Panc1 (cell line): ENCODE measurements at regions not wholly inside any gene's neighbourhood (a gene's known extent, or its start where the extent isn't known, plus 50 kb on each side); places are given as distances from the start of the nearest gene placed in this dataset.

Experiments used
- ATAC-seq: fragments of 200-7000 bp; cut with Tn5 transposase; 2 replicates; pipeline ENCODE4 v1.9.1; 2020; ENCODE audit warnings: mild to moderate bottlenecking, moderate library complexity
- BruUV-seq: library from RNA; stranded (reverse); fragments of 400-500 nt; replicated peaks from 2 replicates; lab custom pipeline; 2021; lab: Mats Ljungman, UMichigan
- CTCF ChIA-PET: fragments of 300-600 bp; sonication (Branson Sonifier 250); formaldehyde crosslinking; loops from one replicate; lab custom pipeline; 2022; ENCODE audit warnings: antibody characterized with exemption; lab: Charles Lee
- POLR2A ChIA-PET: fragments of 300-600 bp; sonication (Branson Sonifier 250); formaldehyde crosslinking; loops from one replicate; lab custom pipeline; 2022; ENCODE audit warnings: antibody characterized with exemption; lab: Charles Lee
- DNase-seq: peaks from one replicate; pipeline ENCODE4 v3.0.0-alpha.2; 2010; ENCODE audit warnings: low read depth, low spot score
- H3K27ac ChIP-seq: 2 replicates; pipeline ENCODE4 v1.5.1; 2011; ENCODE audit warnings: mild to moderate bottlenecking, low read length, inconsistent platforms
- H3K27me3 ChIP-seq: fragments of 200-500 bp; sonication (Bioruptor generic); 2 replicates; pipeline ENCODE4 v1.6.0; 2014; ENCODE audit warnings: low read length, inconsistent platforms; ENCODE audit not compliant: control insufficient read depth, insufficient read depth
- H3K36me3 ChIP-seq: fragments of 200-500 bp; sonication (Bioruptor generic); 2 replicates; pipeline ENCODE4 v1.5.1; 2014; ENCODE audit warnings: inconsistent platforms, mild to moderate bottlenecking, low read length, moderate library complexity; ENCODE audit not compliant: control insufficient read depth, insufficient read depth
- H3K4me1 ChIP-seq: 2 replicates; pipeline ENCODE4 v1.5.1; 2011; ENCODE audit warnings: inconsistent platforms, mild to moderate bottlenecking, low read length, moderate library complexity; ENCODE audit not compliant: control insufficient read depth, insufficient read depth
- H3K4me3 ChIP-seq, 2 experiments: 2 replicates each; pipeline ENCODE4 v1.5.1; 2011 to 2012; ENCODE audit warnings: low read depth in 2 of 2, low read length in 2 of 2, mild to moderate bottlenecking in 2 of 2, inconsistent platforms in 1 of 2, moderate library complexity in 1 of 2
- H3K9me3 ChIP-seq: fragments of 200-500 bp; sonication (Bioruptor generic); 2 replicates; pipeline ENCODE4 v1.5.1; 2014; ENCODE audit warnings: low read depth, mild to moderate bottlenecking, inconsistent platforms, low read length, moderate library complexity; ENCODE audit not compliant: control insufficient read depth, insufficient read depth
- POLR2AphosphoS5 ChIP-seq: IDR thresholded peaks from 2 replicates; pipeline ENCODE4 v1.6.1; 2012; ENCODE audit warnings: mild to moderate bottlenecking, low read depth, low read length, moderate library complexity
- SIN3A ChIP-seq: IDR thresholded peaks from 2 replicates; pipeline ENCODE4 v1.6.1; 2012; ENCODE audit warnings: low read depth, mild to moderate bottlenecking, low read length, moderate library complexity, borderline replicate concordance; ENCODE audit not compliant: insufficient read depth
- TCF7L2 ChIP-seq: IDR thresholded peaks from 2 replicates; pipeline ENCODE4 v1.6.1; 2011; ENCODE audit warnings: mild to moderate bottlenecking, low read depth, low read length, inconsistent platforms
- in situ Hi-C: cut with HindIII; loops from 2 replicates; pipeline ENCODE4 v1.10.0; 2016; ENCODE audit warnings: low sequenced_read_pairs, low pct_unique_long_range_greater_than_20kb
- intact Hi-C: fragments of 100-400 bp; cut with micrococcal nuclease; formaldehyde crosslinking; loops from one replicate; pipeline ENCODE4 v1.10.0; 2022; ENCODE audit not compliant: unreplicated experiment
- TF ChIP-seq, protein P1 (sequence below): fragments of 450-650 bp; IDR thresholded peaks from 2 replicates; pipeline ENCODE4 v1.5.1; 2017; ENCODE audit warnings: mild to moderate bottlenecking
- TF ChIP-seq, protein P2 (sequence below), 2 experiments: IDR thresholded peaks; 2 replicates each; pipeline ENCODE4 v1.6.1; 2011 to 2012; ENCODE audit warnings: low read depth in 2 of 2, control low read depth in 1 of 2, low read length in 1 of 2, mild to moderate bottlenecking in 1 of 2, moderate library complexity in 1 of 2; ENCODE audit not compliant: insufficient read depth in 1 of 2

DNA sequence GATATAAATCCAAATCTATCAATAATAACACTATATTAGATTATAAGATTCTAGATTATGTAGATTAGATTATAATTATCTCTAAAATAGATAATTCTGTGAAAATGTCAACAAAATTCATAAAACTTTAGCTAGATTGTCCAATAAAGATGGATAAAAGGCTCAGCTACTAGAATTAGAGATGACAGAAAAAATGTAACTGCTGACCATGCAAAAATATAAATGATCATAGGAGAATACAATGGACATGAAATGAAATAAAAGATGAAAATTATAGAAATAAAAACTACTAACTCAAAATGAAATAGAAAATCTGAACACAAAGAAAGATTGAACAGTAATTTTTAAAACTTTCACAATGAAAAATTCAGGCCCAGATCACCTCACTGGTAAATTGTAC lies 1332.1 kb upstream of the CELF2 start:
- intact Hi-C loops (no loop called here), in situ Hi-C loops (no loop called here)
- no peaks in the 10 kb centered on the region for H3K4me1 ChIP-seq
- ChIA-PET POLR2A (no interaction called here), CTCF (no interaction called here)
- H3K9me3 ChIP-seq: no peaks in the 10 kb centered on the region
- TF ChIP-seq, protein P1, sequence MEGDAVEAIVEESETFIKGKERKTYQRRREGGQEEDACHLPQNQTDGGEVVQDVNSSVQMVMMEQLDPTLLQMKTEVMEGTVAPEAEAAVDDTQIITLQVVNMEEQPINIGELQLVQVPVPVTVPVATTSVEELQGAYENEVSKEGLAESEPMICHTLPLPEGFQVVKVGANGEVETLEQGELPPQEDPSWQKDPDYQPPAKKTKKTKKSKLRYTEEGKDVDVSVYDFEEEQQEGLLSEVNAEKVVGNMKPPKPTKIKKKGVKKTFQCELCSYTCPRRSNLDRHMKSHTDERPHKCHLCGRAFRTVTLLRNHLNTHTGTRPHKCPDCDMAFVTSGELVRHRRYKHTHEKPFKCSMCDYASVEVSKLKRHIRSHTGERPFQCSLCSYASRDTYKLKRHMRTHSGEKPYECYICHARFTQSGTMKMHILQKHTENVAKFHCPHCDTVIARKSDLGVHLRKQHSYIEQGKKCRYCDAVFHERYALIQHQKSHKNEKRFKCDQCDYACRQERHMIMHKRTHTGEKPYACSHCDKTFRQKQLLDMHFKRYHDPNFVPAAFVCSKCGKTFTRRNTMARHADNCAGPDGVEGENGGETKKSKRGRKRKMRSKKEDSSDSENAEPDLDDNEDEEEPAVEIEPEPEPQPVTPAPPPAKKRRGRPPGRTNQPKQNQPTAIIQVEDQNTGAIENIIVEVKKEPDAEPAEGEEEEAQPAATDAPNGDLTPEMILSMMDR: no peak
- TF ChIP-seq, protein P2, sequence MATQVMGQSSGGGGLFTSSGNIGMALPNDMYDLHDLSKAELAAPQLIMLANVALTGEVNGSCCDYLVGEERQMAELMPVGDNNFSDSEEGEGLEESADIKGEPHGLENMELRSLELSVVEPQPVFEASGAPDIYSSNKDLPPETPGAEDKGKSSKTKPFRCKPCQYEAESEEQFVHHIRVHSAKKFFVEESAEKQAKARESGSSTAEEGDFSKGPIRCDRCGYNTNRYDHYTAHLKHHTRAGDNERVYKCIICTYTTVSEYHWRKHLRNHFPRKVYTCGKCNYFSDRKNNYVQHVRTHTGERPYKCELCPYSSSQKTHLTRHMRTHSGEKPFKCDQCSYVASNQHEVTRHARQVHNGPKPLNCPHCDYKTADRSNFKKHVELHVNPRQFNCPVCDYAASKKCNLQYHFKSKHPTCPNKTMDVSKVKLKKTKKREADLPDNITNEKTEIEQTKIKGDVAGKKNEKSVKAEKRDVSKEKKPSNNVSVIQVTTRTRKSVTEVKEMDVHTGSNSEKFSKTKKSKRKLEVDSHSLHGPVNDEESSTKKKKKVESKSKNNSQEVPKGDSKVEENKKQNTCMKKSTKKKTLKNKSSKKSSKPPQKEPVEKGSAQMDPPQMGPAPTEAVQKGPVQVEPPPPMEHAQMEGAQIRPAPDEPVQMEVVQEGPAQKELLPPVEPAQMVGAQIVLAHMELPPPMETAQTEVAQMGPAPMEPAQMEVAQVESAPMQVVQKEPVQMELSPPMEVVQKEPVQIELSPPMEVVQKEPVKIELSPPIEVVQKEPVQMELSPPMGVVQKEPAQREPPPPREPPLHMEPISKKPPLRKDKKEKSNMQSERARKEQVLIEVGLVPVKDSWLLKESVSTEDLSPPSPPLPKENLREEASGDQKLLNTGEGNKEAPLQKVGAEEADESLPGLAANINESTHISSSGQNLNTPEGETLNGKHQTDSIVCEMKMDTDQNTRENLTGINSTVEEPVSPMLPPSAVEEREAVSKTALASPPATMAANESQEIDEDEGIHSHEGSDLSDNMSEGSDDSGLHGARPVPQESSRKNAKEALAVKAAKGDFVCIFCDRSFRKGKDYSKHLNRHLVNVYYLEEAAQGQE (IDR thresholded peaks at IDR 0.05; ENCODE audit: insufficient read depth in 1 of 2, low read depth in 2 of 2, low read length in 1 of 2): no peak
- no peak for TF ChIP-seq SIN3A
- no peak for TF ChIP-seq TCF7L2
- TF ChIP-seq POLR2AphosphoS5: no peak
- no peaks in the 10 kb centered on the region for H3K36me3 ChIP-seq
- BruUV-seq: no TSS peak
- no peak overlapping the region for H3K4me3 ChIP-seq
- DNase-seq: no peak
- H3K27ac ChIP-seq: no peak overlapping the region
- H3K27me3 ChIP-seq: no peaks in the 10 kb centered on the region
- ATAC-seq: no peak

DNA sequence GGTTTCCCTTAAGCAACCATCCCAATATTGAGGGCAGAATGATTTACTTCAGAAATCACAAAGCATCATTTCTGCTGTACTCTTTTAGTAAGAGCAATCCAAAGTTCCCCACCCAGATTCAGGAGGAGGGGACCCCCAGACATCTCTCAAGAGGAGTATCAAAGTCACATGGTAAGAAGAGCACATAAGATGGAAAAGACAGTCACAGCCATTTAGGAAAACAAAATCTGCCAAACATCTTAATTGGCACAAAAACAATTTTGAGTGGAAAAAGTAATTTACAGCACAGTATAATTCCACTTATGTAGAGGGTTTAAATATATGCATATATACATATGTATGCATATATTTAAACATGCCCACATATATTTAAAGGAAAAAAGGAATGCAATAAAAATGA lies 1329.0 kb upstream of the CELF2 start:
- TF ChIP-seq SIN3A: no peak
- no peak for TF ChIP-seq TCF7L2
- TF ChIP-seq, protein P2 (IDR thresholded peaks at IDR 0.05; ENCODE audit: insufficient read depth in 1 of 2, low read depth in 2 of 2, low read length in 1 of 2): no peak
- TF ChIP-seq, protein P1: no peak
- no peak for TF ChIP-seq POLR2AphosphoS5
- Histone ChIP-seq H3K9me3 (no peaks in the 10 kb centered on the region), H3K4me1 (no peaks in the 10 kb centered on the region), H3K4me3 (no peak overlapping the region), H3K27ac (no peak overlapping the region), H3K36me3 (no peaks in the 10 kb centered on the region), H3K27me3 (no peaks in the 10 kb centered on the region)
- CTCF ChIA-PET: no interaction called here
- ATAC-seq: no peak
- POLR2A ChIA-PET: no interaction called here
- no TSS peak for BruUV-seq
- in situ Hi-C loops (no loop called here), intact Hi-C loops (no loop called here)
- DNase-seq: no peak
